NT2/D1 (cell line): ENCODE measurements at regions not wholly inside any gene's neighbourhood (a gene's known extent, or its start where the extent isn't known, plus 50 kb on each side); places are given as distances from the start of the nearest gene placed in this dataset.

Experiments
- SUZ12 ChIP-seq: IDR thresholded peaks from 2 replicates; pipeline ENCODE4 v1.6.1; 2011; ENCODE audit not compliant: insufficient read length, insufficient read depth; ENCODE audit errors: extremely low read depth
- YY1 ChIP-seq: IDR thresholded peaks from 2 replicates; pipeline ENCODE4 v1.6.1; 2011; ENCODE audit not compliant: insufficient read length, insufficient read depth
- ZNF274 ChIP-seq: IDR thresholded peaks from 2 replicates; pipeline ENCODE4 v1.6.1; 2011; ENCODE audit warnings: mild to moderate bottlenecking, low read depth, low read length

DNA sequence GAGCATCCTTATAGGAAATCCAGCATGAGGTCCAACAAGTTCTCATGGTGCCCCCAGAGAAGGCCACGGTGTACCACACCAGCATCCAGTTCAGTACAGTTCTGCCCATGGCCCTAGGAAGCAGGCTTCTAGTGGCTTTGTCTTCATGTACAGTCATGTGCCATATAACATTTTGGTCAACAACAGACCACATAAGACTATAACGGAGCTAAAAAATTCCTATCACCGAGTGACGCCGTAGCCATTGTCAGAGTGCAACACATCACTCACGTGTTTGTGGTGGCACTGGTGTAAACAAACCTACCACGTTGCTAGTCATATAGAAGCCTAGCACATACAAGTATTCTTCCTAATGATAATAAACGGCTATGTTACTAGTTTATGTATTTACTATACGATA, 209.0 kb downstream of the ARRDC4 start:
- no peak for TF ChIP-seq ZNF274
- TF ChIP-seq SUZ12: no peak
- no peak for TF ChIP-seq YY1
